Globus pallidus (tissue), 1 donor: ENCODE measurements at regions not wholly inside any gene's neighbourhood (a gene's known extent, or its start where the extent isn't known, plus 50 kb on each side); places are given as distances from the start of the nearest gene placed in this dataset.
A peak's percentile ranks its signal among the peaks of the same experiment; 100 is the strongest.

ENCODE experiments used
- DNase-seq: peaks from one replicate; pipeline ENCODE4 v3.0.0-alpha.2; 2015; ENCODE audit warnings: low spot score

DNA sequence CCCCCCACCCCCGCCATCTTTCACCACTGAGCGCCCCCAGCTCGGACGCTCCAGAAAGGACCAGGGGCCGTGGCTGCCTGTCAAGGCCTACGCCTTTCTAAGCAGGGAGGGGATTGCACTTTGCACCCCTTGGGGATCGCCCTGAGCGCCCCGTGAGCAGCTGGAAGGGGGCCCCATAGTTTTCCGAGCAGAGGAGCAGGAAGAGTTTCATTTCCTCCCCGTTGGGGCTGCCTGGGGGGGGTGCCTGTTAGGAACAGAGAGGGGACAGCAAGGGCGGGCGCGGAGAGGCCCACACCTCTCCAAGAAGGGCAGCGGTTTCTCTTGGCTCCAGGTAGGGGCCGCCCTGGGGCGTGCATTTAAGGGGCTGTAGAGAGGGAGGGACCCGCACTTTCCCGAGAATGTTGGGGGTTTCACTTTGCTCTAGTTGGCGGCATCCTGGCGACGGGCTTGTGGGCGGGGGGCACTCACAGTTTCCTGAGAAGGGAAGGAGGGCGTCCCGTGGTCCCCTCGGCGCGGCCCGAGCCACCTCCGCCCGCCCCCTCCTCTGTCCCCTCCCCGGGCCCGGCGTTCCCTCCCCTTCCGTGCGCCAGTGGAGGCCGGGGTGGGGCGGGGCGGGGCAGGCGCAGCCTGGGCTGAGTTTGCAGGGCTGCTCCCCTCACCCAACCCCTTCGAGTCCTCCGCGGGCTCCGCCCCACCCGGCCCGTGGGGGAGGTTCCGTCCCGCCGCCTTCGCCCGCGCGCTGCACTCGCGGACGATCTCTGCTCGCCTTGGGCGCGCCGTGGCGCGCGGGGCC, 82.3 kb upstream of the CD99 start:
- peak; percentile 40 for DNase-seq

GRCh38 chrX:2607113-2607512, 84.0 kb upstream of the CD99 start:
- no peak for DNase-seq

GRCh38 chrX:2600564-2600963, 90.5 kb upstream of the CD99 start:
- DNase-seq = no peak

DNA sequence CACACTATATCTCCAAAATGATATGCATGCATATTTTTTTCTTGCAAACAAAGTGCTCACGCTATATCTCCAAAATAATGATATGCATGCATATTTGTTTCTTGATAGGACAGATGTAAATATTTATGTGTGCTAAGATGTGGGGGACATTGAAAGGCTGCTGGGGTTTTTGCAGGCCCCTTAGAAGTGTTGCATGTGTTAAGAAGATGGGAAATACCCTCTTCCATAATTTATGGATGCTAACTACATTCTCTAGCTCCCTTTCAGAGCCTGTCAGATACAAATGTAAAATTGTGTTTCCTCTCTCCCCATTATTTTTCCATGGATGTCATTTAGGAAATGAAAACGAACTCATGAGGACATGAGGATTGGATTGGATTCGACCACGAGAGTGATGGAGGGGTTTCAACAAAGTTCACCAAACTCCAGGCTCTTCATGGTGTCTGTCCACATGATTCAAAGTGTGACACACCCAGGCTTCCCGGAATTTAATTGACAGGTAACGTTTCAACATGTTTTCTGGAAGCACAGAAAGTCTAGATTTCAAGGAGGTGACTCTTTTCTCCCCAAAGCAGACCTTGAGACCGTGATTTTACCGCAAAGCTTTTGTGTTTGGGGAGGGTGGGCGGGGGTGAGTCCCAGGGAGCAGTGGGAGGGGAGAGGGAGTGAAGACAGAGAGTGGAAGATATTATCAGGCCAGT, 94.4 kb upstream of the CD99 start:
- DNase-seq = no peak

- no peak for DNase-seq
Observed at GRCh38 chrX:2596045-2596444, 95.0 kb upstream of the CD99 start.

DNA sequence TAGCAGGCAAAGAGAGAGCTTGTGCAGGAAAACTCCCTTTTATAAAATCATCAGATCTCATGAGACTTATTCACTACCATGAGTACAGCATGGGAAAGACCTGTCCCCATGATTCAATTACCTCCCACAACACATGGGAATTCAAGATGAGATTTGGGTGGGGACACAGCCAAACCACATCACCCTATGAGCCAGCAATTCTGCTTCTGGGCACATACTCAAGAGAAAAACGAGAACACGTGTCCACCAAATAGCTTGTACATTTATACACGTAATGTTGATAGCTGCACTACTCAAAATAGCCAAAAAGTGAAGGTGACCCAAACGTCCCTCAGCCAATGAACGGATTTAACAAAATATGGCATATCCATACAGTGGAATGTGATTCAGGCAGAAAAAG, 94.5 kb upstream of the DHRSX start:
- no peak for DNase-seq

DNA sequence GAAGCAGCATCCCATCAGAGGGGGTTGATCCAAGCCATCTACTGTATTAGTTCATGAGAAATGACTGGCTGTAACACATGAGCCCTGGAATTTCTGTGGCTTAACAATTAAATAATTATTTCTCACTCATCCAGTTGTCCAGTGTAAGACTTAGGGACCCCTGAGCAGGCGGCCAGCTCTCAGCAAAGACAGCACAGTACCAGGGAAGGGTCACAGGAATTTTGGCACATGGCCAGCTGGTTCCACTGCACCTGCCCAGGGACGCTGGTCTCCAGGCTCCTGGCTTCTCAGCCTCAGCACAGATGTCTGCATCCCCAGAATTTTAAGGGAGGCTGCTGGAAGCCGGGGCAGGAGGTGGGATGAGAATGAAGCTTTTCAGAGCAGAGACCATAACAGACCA, 93.7 kb upstream of the DHRSX start:
- no peak for DNase-seq

- no peak for DNase-seq
Observed at GRCh38 chrX:2592279-2592678, 91.5 kb upstream of the DHRSX start.

DNA sequence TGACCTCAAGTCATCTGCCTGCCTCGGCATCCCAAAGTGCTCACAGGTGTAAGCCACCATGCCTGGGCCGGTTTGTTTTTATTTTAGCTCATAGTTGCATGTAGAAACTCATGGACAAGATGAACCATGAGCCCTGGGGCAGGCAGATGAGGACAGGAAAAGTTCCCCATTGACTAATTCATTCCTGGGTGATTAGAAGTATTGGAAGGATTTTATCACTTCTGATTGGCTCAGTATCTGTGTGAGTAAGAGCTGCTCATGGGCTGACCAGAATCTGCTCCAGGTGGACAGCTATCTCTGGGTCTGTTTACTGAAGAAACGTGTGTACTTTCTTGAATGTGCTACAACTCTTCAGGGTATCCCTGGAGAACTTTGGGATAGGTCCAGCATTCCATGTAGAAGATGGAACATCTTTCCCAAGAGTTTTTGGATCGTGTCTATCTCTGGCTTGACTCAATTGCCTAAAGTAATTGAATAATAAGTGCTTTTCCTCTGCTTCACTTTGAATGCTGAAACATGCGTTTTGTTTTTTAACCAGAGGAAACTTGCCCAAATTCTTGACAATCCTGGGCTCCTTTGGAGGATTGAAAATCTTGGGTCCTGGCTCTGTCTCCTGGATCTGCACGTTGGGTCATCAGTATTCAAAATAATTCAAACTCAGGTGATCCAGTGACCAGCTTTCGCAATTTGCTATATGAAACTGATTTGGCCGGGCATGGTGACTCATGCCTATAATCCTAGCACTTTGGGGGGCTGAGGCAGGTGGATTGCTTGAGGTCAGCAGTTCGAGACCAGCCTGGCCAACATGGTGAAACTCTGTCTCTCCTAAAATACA, 88.6 kb upstream of the DHRSX start:
- no peak for DNase-seq

DNA sequence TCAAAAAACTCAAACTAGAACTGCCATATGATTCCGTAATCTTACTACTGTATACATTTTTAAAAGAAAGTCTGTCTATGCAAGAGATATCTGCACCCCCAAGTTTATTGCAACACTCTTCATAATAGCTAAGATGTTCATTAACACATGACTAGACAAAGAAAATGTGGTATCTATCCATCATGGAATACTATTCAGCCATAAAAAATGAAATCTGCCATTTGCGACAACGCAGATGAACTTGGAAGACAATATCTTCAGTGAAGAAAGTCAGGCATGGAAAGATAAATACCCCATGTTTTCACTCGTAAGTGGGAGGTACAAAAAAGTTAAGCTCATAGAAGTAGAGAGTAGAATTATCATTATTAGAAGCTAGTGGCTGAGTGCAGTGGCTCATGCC, 87.3 kb upstream of the DHRSX start:
- no peak for DNase-seq

DNA sequence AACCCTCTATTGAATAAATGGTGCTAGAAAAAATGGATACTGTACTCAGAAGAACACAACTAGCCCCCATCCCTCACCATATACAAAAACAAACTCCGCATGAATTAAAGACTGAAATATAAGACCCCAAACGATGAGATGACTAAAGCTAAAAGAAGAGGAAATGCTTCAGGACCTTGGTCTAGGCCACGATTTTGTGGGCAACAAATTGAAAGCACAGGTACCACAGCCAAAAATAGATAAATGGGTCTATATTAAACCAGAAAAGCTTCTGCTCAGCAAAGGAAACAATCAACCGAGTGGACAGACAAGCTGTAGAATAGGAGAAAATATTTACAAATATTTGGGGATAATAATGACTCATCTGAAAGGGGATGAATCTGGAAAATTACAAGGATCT, 86.4 kb upstream of the DHRSX start:
- DNase-seq = no peak

GRCh38 chrX:2585158-2585470, 84.3 kb upstream of the DHRSX start:
- no peak for DNase-seq

GRCh38 chrX:2584251-2585157, 83.7 kb upstream of the DHRSX start:
- DNase-seq = no peak

DNA sequence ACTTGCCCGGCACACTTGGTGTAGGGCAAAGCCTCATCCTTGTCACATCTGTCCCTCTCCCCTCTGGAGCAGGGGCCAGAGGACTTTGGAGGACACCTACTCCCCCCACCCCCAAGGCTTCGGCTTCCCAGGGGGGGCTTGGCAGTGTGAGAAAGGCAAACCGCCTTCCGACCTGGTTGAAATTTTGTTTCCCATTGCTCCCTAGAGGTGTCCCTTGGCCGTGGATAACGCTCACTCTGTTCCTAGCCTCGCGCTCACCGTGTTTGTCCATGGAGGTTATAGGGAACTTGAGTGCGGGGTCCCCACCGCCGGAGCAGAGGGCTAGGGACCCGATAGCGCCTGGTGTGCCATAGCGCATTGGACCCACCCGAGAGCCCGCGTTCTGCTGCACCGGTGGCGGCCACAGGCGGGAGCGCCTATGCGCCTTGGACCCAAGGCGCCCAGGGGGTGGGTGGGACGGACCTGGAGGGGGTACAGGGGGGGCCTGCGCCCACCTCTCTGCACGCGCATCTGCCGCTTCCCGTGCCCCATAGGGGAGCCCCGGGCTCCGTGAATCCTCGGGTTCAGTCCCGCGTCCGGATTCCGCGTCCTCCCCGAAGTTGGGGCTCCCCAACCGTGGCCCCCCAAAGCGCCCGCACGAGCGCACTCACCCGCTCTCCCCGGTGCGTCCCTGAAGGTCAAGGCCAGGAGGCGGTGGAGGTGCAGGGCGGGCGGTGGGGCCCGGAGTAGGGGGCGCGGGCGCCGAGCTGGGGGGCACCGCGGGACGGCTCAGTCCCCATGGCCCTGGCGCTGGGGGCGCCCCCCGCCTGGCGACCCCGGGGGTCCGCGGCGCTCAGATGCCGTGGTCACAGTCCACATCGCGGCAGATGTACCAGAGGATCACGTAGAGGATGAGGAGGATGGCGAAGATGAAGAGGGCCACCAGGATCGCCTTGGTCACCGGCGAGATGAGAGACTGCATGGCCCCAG, 82.7 kb upstream of the DHRSX start:
- DNase-seq = no peak

DNA sequence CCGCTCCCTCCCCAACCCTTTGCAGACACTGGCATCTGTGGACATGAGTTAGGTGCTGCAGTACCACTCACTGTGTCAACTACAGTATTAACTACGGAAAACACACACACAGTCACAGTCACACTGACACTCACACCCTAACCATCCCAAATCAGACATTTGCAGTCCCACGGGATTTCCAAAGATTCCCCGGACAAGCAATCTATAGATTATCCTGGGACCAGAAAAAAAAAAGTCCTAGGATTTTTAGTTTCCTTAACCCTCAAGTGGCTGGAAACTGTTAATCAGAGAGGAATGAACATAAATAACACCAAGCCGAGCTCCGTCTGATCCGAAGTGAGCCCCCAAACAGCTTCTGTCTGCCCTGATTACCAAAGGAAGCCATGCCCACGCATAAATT, 81.9 kb upstream of the DHRSX start:
- DNase-seq = no peak

DNA sequence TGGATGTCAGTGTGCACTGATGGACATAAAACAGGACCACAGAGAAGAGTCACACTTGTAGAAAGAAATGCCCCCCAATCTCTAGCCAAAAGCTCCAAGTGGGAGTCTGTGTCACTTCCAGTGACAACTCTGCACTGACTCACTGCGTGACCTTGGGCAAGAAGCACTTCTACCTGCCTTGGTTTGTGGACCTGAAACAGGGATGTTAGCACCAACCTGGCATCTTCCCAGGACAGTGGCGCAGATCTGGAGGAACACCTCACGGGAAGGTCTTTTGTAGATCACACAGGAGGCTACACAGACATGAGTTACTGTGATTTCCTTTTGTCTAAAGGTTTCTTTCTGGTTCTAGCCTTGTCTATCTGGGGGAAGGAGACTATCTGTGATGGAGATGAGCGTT, 80.5 kb upstream of the DHRSX start:
- DNase-seq = no peak

DNA sequence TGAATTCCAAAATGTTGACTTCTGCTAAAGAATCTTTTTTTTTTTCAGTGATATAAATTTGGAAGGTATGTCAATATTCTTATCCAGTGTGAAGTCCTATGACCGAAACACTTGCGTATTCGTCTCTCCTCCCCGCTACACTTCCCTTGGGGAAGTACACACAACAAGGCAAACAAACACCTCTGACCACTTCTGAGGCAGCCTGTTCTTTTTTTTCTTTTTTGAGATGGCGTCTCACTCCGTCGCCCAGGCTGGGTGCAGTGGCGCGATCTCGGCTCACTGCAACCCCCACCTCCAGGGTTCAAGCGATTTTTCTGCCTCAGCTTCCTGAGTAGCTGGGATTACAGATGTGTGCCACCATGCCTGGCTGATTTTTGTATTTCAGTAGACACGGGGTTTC, 78.1 kb upstream of the DHRSX start:
- no peak for DNase-seq

GRCh38 chrX:2577844-2578466, 77.2 kb upstream of the DHRSX start:
- DNase-seq = no peak

DNA sequence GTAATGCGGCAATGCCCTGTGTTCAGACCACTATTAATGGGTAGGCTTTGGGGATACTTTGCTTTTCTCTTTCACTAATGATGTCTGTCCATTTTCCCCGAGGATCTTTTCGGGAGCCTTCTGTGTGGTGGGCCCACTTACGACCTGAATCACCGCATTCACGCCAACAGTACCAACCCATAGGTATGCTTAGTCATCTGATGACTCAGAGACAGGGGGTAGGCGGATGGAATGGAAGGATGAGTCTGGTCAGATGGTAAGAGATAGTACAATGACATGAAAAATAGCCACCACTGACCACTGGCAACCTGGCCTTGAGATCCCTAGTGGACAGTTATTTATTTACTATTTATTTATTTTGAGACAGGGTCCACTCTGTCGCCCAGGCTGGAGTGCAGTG, 76.0 kb upstream of the DHRSX start:
- no peak for DNase-seq

DNA sequence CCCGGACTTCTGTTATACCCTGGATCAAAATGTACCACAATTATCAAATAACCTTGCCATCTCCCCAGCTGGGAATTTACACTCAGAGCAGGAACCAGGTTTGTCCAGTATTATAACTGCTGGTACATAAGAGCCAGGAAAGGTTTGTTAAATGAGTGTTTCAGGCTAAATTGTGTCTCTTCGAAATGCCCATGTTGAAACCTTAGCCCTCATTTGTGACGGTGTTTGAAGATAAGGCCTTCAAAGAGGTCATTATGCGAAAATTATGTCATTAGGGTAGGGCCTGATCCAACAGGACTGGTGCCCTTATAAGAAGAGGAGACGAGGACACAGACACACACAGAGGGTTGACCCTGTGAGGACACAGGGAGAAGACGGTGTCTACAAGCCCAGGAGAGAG, 73.5 kb upstream of the DHRSX start:
- no peak for DNase-seq
